Fibroblast of lung (primary cell): ENCODE measurements at regions not wholly inside any gene's neighbourhood (a gene's known extent, or its start where the extent isn't known, plus 50 kb on each side); places are given as distances from the start of the nearest gene placed in this dataset.

ENCODE experiments used
- EZH2 ChIP-seq: IDR thresholded peaks from 2 replicates; pipeline ENCODE4 v1.5.1; 2012; ENCODE audit warnings: low read length, control low read depth, mild to moderate bottlenecking; ENCODE audit errors: missing control alignments
- TF ChIP-seq, protein P1 (sequence below), 2 donors: IDR thresholded peaks in 1 of 2; conservative IDR thresholded peaks in 1 of 2; 1 replicate in 1 of 2; 2 replicates in 1 of 2; pipeline ENCODE4 v1.5.1; 2011 to 2012; ENCODE audit warnings: low read length in 2 of 2, control low read depth in 1 of 2, inconsistent platforms in 1 of 2, low read depth in 1 of 2, mild to moderate bottlenecking in 1 of 2

GRCh38 chr18:10193444-10193843 lies 261.0 kb upstream of the APCDD1 start:
- TF ChIP-seq, protein P1, sequence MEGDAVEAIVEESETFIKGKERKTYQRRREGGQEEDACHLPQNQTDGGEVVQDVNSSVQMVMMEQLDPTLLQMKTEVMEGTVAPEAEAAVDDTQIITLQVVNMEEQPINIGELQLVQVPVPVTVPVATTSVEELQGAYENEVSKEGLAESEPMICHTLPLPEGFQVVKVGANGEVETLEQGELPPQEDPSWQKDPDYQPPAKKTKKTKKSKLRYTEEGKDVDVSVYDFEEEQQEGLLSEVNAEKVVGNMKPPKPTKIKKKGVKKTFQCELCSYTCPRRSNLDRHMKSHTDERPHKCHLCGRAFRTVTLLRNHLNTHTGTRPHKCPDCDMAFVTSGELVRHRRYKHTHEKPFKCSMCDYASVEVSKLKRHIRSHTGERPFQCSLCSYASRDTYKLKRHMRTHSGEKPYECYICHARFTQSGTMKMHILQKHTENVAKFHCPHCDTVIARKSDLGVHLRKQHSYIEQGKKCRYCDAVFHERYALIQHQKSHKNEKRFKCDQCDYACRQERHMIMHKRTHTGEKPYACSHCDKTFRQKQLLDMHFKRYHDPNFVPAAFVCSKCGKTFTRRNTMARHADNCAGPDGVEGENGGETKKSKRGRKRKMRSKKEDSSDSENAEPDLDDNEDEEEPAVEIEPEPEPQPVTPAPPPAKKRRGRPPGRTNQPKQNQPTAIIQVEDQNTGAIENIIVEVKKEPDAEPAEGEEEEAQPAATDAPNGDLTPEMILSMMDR (conservative IDR thresholded peaks at IDR 0.05 in 1 of 2, IDR thresholded peaks at IDR 0.05 in 1 of 2; ENCODE audit: low read depth in 1 of 2, low read length in 2 of 2) = no peak
- TF ChIP-seq EZH2 = no peak
